ENCODE measurements at regions not wholly inside any gene's neighbourhood (a gene's known extent, or its start where the extent isn't known, plus 50 kb on each side); places are given as distances from the start of the nearest gene placed in this dataset.

DNA sequence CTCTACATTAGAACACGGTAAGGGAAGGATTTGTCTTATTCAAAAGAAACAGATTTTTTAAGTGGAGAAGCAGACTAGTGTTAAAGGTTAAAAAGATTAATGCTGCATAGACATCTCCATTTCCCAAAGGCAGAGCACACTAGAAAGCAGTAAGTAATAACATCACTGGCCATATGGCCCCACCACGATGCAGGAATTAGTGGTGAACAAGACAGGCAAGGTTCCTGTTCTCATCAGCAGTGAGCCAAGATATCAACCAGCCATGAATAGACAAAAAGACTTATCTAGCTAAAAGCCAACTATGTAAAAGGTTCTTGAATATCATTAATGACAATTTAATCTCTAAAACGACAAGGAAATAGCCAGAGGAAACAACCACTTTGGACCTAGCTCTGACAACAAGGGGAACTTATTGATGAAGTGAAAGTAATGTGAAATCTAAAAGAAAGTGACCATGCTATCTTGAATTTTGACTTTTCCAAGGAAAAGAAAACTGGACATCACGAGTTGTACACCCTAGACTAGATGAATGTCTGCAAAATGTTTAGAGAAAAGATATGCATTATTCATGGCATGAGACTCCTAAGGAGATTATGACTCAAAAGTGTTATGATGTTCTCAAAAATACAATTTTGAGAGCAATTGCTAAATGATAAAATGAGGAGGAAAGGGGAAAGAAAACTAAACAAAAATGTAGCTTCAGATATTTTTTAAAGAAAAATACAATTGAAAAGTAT is 157.9 kb upstream of the STXBP5 start:
- DNase-seq (ENCODE audit: low spot score): no peak
- no peak overlapping the region for H3K27ac ChIP-seq (ENCODE audit: poor library complexity, severe bottlenecking)
- no peaks in the 10 kb centered on the region for H3K27me3 ChIP-seq (ENCODE audit: insufficient read depth, poor library complexity, severe bottlenecking)
- no peak for ATAC-seq (ENCODE audit: low read depth)
- H3K9me3 ChIP-seq (ENCODE audit: severe bottlenecking): no peaks in the 10 kb centered on the region
- no peak overlapping the region for H3K4me3 ChIP-seq (ENCODE audit: severe bottlenecking)
- no peaks in the 10 kb centered on the region for H3K4me1 ChIP-seq (ENCODE audit: insufficient read depth, poor library complexity, severe bottlenecking)
- no peaks in the 10 kb centered on the region for H3K36me3 ChIP-seq (ENCODE audit: low read depth)
- TF ChIP-seq, protein P1, sequence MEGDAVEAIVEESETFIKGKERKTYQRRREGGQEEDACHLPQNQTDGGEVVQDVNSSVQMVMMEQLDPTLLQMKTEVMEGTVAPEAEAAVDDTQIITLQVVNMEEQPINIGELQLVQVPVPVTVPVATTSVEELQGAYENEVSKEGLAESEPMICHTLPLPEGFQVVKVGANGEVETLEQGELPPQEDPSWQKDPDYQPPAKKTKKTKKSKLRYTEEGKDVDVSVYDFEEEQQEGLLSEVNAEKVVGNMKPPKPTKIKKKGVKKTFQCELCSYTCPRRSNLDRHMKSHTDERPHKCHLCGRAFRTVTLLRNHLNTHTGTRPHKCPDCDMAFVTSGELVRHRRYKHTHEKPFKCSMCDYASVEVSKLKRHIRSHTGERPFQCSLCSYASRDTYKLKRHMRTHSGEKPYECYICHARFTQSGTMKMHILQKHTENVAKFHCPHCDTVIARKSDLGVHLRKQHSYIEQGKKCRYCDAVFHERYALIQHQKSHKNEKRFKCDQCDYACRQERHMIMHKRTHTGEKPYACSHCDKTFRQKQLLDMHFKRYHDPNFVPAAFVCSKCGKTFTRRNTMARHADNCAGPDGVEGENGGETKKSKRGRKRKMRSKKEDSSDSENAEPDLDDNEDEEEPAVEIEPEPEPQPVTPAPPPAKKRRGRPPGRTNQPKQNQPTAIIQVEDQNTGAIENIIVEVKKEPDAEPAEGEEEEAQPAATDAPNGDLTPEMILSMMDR (IDR thresholded peaks at IDR 0.05; ENCODE audit: poor library complexity, severe bottlenecking): no peak

DNA sequence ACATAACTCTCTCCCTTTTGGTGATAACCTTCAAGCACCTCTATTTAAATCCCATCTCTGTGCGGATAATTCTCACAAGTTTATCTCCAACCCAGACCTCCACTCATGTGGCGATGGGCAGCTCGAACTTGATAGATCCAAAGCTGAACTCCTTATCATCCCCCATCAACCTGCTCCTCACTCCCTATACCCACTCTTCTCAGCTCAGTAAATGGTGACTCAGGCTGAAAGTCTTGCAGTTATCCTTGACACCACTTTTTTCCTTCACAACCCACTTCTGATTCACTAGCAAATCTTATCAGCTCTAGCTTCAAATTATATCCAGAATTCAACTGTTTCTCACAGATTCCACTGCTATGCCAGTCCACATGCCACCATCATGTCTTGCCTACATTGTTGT is 155.3 kb upstream of the STXBP5 start:
- DNase-seq (ENCODE audit: low spot score) (no peak), ATAC-seq (ENCODE audit: low read depth) (no peak)
- no peaks in the 10 kb centered on the region for H3K4me1 ChIP-seq (ENCODE audit: insufficient read depth, poor library complexity, severe bottlenecking)
- H3K27me3 ChIP-seq (ENCODE audit: insufficient read depth, poor library complexity, severe bottlenecking): no peaks in the 10 kb centered on the region
- TF ChIP-seq, protein P1 (IDR thresholded peaks at IDR 0.05; ENCODE audit: poor library complexity, severe bottlenecking): no peak
- H3K9me3 ChIP-seq (ENCODE audit: severe bottlenecking): no peaks in the 10 kb centered on the region
- H3K27ac ChIP-seq (ENCODE audit: poor library complexity, severe bottlenecking): no peak overlapping the region
- H3K36me3 ChIP-seq (ENCODE audit: low read depth): no peaks in the 10 kb centered on the region
- H3K4me3 ChIP-seq (ENCODE audit: severe bottlenecking): no peak overlapping the region

DNA sequence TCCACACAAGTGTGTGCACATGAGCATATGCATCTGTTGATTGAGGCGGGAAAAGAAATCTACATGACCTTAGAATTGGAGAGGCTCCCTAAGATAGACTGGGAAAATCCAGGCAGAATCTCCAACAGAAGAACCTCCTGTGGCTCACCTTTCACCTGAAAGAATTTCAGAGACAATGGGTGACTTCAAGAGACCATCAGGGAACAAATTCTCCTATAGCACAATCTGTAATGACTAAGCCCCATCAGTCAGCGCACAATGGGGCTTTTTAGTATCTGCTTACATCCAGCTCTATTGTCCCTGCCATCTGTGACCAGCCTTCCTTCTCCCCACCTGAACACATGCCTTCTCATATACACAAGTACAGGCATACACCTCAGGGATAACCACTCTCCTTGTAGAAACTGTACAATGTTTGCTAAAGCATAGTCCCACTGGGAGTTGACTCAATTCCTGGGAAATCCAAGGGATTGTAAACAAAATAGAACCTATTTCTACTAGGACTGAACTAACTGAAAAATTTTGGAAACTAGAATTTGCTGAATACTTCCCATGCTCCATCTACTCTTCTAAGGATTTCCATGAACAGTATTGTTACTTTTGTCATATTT is 150.8 kb upstream of the STXBP5 start:
- DNase-seq (ENCODE audit: low spot score) (no peak), ATAC-seq (ENCODE audit: low read depth) (no peak)
- TF ChIP-seq, protein P1 (IDR thresholded peaks at IDR 0.05; ENCODE audit: poor library complexity, severe bottlenecking): no peak
- no peaks in the 10 kb centered on the region for H3K9me3 ChIP-seq (ENCODE audit: severe bottlenecking)
- H3K27me3 ChIP-seq (ENCODE audit: insufficient read depth, poor library complexity, severe bottlenecking): no peaks in the 10 kb centered on the region
- H3K4me1 ChIP-seq (ENCODE audit: insufficient read depth, poor library complexity, severe bottlenecking): peaks cover 2% of the 10 kb centered on the region
- H3K4me3 ChIP-seq (ENCODE audit: severe bottlenecking): no peak overlapping the region
- no peaks in the 10 kb centered on the region for H3K36me3 ChIP-seq (ENCODE audit: low read depth)
- no peak overlapping the region for H3K27ac ChIP-seq (ENCODE audit: poor library complexity, severe bottlenecking)

DNA sequence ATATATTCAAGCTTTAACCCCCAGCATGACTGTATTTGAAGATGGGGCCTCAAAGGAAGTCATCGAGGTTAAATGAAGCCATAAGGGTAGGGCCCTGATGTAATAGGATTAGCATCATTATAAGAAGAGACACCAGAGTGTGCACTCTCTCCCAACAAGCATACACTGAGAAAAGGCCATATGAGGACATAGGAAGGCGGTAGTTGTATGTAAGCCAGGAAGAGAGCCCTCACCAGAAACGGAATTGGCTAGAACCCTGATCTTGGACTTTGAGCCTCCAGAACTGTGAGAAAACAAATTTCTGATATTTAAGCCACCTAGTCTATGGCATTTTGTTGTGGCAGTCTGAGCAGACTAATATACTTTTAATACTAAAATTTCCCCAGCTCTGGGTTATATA is 150.1 kb upstream of the STXBP5 start:
- Histone ChIP-seq H3K27ac (ENCODE audit: poor library complexity, severe bottlenecking) (no peak overlapping the region), H3K9me3 (ENCODE audit: severe bottlenecking) (no peaks in the 10 kb centered on the region), H3K27me3 (ENCODE audit: insufficient read depth, poor library complexity, severe bottlenecking) (no peaks in the 10 kb centered on the region), H3K4me1 (ENCODE audit: insufficient read depth, poor library complexity, severe bottlenecking) (peaks cover 5% of the 10 kb centered on the region), H3K4me3 (ENCODE audit: severe bottlenecking) (no peak overlapping the region), H3K36me3 (ENCODE audit: low read depth) (no peaks in the 10 kb centered on the region)
- ATAC-seq (ENCODE audit: low read depth) (no peak), DNase-seq (ENCODE audit: low spot score) (no peak)
- TF ChIP-seq, protein P1 (IDR thresholded peaks at IDR 0.05; ENCODE audit: poor library complexity, severe bottlenecking): no peak

DNA sequence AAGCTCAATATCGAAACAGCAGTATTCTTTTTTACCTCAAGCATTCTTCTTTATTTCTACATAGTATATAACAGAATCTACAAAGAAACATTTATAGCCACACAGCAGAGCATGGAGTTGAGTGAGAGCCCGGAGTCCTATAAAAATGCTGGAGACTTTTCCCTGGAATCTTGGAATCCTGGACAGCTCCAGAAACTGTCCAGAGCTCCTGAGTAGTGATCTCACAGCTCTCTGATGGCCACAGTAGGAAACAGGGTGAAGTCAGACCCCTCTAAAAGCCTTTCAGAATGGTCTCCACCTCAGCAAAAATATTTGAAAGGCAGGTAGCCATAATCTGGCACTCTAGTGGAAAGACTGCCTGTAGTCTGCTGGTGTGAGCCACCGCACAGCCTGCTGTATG is 149.3 kb upstream of the STXBP5 start:
- DNase-seq (ENCODE audit: low spot score): no peak
- H3K9me3 ChIP-seq (ENCODE audit: severe bottlenecking): no peaks in the 10 kb centered on the region

More for the DNA sequence above, 149.3 kb upstream of the STXBP5 start:
- Histone ChIP-seq H3K4me3 (ENCODE audit: severe bottlenecking) (no peak overlapping the region), H3K4me1 (ENCODE audit: insufficient read depth, poor library complexity, severe bottlenecking) (peaks cover 5% of the 10 kb centered on the region), H3K27me3 (ENCODE audit: insufficient read depth, poor library complexity, severe bottlenecking) (no peaks in the 10 kb centered on the region), H3K27ac (ENCODE audit: poor library complexity, severe bottlenecking) (no peak overlapping the region), H3K36me3 (ENCODE audit: low read depth) (no peaks in the 10 kb centered on the region)
- TF ChIP-seq, protein P1 (IDR thresholded peaks at IDR 0.05; ENCODE audit: poor library complexity, severe bottlenecking): no peak
- no peak for ATAC-seq (ENCODE audit: low read depth)

All from RWPE2 (cell line).